Hematopoietic multipotent progenitor cell treated with erythropoietin and hydrocortisone succinate and interleukin-3 and kit ligand, for 8 days (in vitro differentiated cells): ENCODE measurements at regions not wholly inside any gene's neighbourhood (a gene's known extent, or its start where the extent isn't known, plus 50 kb on each side); places are given as distances from the start of the nearest gene placed in this dataset.
"Not testable (repeated sequence)": the region's sequence is repeated elsewhere in the genome, so short reads cannot be mapped to it uniquely, and the experiment has no call there.

ENCODE experiments used
- DNase-seq: peaks from one replicate; pipeline ENCODE4 v3.0.0-alpha.2; 2015

- no peak for DNase-seq
These were observed 125.5 kb downstream of the POSTN start for GRCh38 chr13:37473035-37473434.

GRCh38 chr13:37472266-37472665 is 126.3 kb downstream of the POSTN start:
- not testable (repeated sequence) for DNase-seq

GRCh38 chr13:37460166-37460565 is 138.4 kb downstream of the POSTN start:
- no peak for DNase-seq

- DNase-seq, result no peak
These were observed 141.0 kb downstream of the POSTN start for GRCh38 chr13:37457612-37458011.

- no peak for DNase-seq
These were observed 142.1 kb downstream of the POSTN start for GRCh38 chr13:37456506-37456905.

- DNase-seq, result no peak
These were observed 142.5 kb downstream of the POSTN start for GRCh38 chr13:37456041-37456440.

GRCh38 chr13:37453246-37453645 is 145.3 kb downstream of the POSTN start:
- DNase-seq, result no peak

GRCh38 chr13:37450276-37450675 is 148.3 kb downstream of the POSTN start:
- no peak for DNase-seq

- no peak for DNase-seq
These were observed 150.4 kb downstream of the POSTN start for GRCh38 chr13:37448153-37448552.

GRCh38 chr13:37446503-37446902 is 152.1 kb downstream of the POSTN start:
- no peak for DNase-seq

- no peak for DNase-seq
These were observed 155.0 kb downstream of the POSTN start for GRCh38 chr13:37443538-37443937.

GRCh38 chr13:37442996-37443395 is 155.6 kb downstream of the POSTN start:
- no peak for DNase-seq

- no peak for DNase-seq
These were observed 162.7 kb downstream of the POSTN start for GRCh38 chr13:37435881-37436280.

GRCh38 chr13:37433086-37433485 is 165.5 kb downstream of the POSTN start:
- no peak for DNase-seq

GRCh38 chr13:37429976-37430375 is 168.6 kb downstream of the POSTN start:
- no peak for DNase-seq

GRCh38 chr13:37427843-37428494 is 170.6 kb downstream of the POSTN start:
- DNase-seq, result no peak

GRCh38 chr13:37418490-37418889 is 180.1 kb downstream of the POSTN start:
- DNase-seq, result no peak

GRCh38 chr13:37417060-37417441 is 181.5 kb downstream of the POSTN start:
- DNase-seq, result no peak

GRCh38 chr13:37416291-37417059 is 182.1 kb downstream of the POSTN start:
- no peak for DNase-seq

GRCh38 chr13:37413161-37413560 is 185.4 kb downstream of the POSTN start:
- no peak for DNase-seq

- DNase-seq, result no peak
These were observed 186.2 kb downstream of the POSTN start for GRCh38 chr13:37412241-37412921.

- DNase-seq, result no peak
These were observed 188.3 kb downstream of the POSTN start for GRCh38 chr13:37410316-37410715.

GRCh38 chr13:37409756-37410155 is 188.8 kb downstream of the POSTN start:
- DNase-seq, result no peak

- no peak for DNase-seq
These were observed 191.4 kb downstream of the POSTN start for GRCh38 chr13:37407156-37407555.
